Medulla oblongata (tissue), 1 donor: ENCODE measurements at regions not wholly inside any gene's neighbourhood (a gene's known extent, or its start where the extent isn't known, plus 50 kb on each side); places are given as distances from the start of the nearest gene placed in this dataset.
A peak's percentile ranks its signal among the peaks of the same experiment; 100 is the strongest.

Experiments
- DNase-seq: peaks from one replicate; pipeline ENCODE4 v3.0.0-alpha.2; 2015; ENCODE audit errors: extremely low spot score

GRCh38 chr9:129506041-129506440 lies 114.9 kb downstream of the C9orf50 start:
- no peak for DNase-seq

GRCh38 chr9:129505270-129505902 lies 115.5 kb downstream of the C9orf50 start:
- no peak for DNase-seq

- no peak for DNase-seq
Measured at GRCh38 chr9:129504404-129504803, 116.5 kb downstream of the C9orf50 start.

- no peak for DNase-seq
Measured at GRCh38 chr9:129501771-129502319, 119.1 kb downstream of the C9orf50 start.

- DNase-seq = no peak
Measured at GRCh38 chr9:129500863-129501770, 119.8 kb downstream of the C9orf50 start.

GRCh38 chr9:129500161-129500862 lies 120.6 kb downstream of the C9orf50 start:
- DNase-seq = peak; percentile 54

GRCh38 chr9:129498451-129499384 lies 122.2 kb downstream of the C9orf50 start:
- DNase-seq = peak; percentile 13

- DNase-seq = peak; percentile 25
Measured at GRCh38 chr9:129497813-129498450, 123.0 kb downstream of the C9orf50 start.

GRCh38 chr9:129497005-129497812 lies 123.7 kb downstream of the C9orf50 start:
- no peak for DNase-seq

- DNase-seq = peak; percentile 93
Measured at GRCh38 chr9:129496473-129497004, 124.4 kb downstream of the C9orf50 start.

- peak; percentile 93 for DNase-seq
Measured at GRCh38 chr9:129495620-129496472, 125.1 kb downstream of the C9orf50 start.

GRCh38 chr9:129494113-129494789 lies 126.7 kb downstream of the C9orf50 start:
- DNase-seq = no peak

- DNase-seq = no peak
Measured at GRCh38 chr9:129493706-129494047, 127.2 kb downstream of the C9orf50 start.

- no peak for DNase-seq
Measured at GRCh38 chr9:129493002-129493705, 127.7 kb downstream of the C9orf50 start.

- DNase-seq = peak; percentile 72
Measured at GRCh38 chr9:129491487-129491855, 129.4 kb downstream of the C9orf50 start.

GRCh38 chr9:129490583-129491486 lies 130.1 kb downstream of the C9orf50 start:
- DNase-seq = peak; percentile 15
